HepG2 (cell line): ENCODE measurements at regions not wholly inside any gene's neighbourhood (a gene's known extent, or its start where the extent isn't known, plus 50 kb on each side); places are given as distances from the start of the nearest gene placed in this dataset.

Experiments used
- ATAC-seq: fragments of 200-7000 bp; cut with Tn5 transposase; 3 replicates; pipeline ENCODE4 v1.9.1; 2020; ENCODE audit warnings: mild to moderate bottlenecking, moderate library complexity
- BruUV-seq: library from RNA; stranded (reverse); fragments of 400-500 nt; replicated peaks from 2 replicates; lab custom pipeline; 2021; lab: Mats Ljungman, UMichigan
- CTCF ChIA-PET: fragments of 300-600 bp; formaldehyde crosslinking; extraction: SDS; loops from one replicate; lab custom pipeline; 2021; ENCODE audit warnings: low total read pairs, inconsistent platforms, low intra/inter-chr PET ratio; lab: Yijun Ruan, JAX
- POLR2A ChIA-PET: fragments of 350-600 bp; sonication (Branson Sonifier 250); formaldehyde crosslinking; loops from one replicate; lab custom pipeline; 2020; ENCODE audit warnings: antibody characterized with exemption, inconsistent platforms; lab: Yijun Ruan, JAX
- DNase-seq: peaks from one replicate; pipeline ENCODE4 v3.0.0-alpha.2; 2015; ENCODE audit warnings: low spot score
- FAIRE-seq: peaks from 3 replicates; lab custom pipeline; 2011; peaks lifted over from hg19 to GRCh38; lab: Jason Lieb, UNC
- H2AFZ ChIP-seq: one replicate; pipeline ENCODE4 v1.6.1; 2011; ENCODE audit warnings: low read length, inconsistent platforms
- H3K27ac ChIP-seq: fragments of 300-600 bp; 3 replicates; pipeline ENCODE4 v1.8.0; 2011; ENCODE audit warnings: mixed run types, mild to moderate bottlenecking, mixed read lengths, low read length, inconsistent platforms; ENCODE audit not compliant: insufficient read depth; ENCODE audit errors: extremely low read length
- H3K27me3 ChIP-seq, 2 experiments: fragments of 200-600 bp in 1 of 2; 2 replicates in 1 of 2; 3 replicates in 1 of 2; pipeline versions ENCODE4 v1.6.0 to v1.8.0; 2011; ENCODE audit warnings: low read length in 2 of 2, mild to moderate bottlenecking in 2 of 2, moderate library complexity in 2 of 2, inconsistent platforms in 1 of 2; ENCODE audit not compliant: insufficient read depth in 2 of 2, control insufficient read depth in 1 of 2
- H3K36me3 ChIP-seq, 2 experiments: fragments of 200-600 bp in 1 of 2; replicated peaks in 1 of 2; 2 replicates in 1 of 2; 3 replicates in 1 of 2; pipeline versions ENCODE4 v1.5.1 to v1.8.0; 2011; ENCODE audit warnings: low read length in 2 of 2, inconsistent platforms in 1 of 2; ENCODE audit not compliant: insufficient read depth in 2 of 2, control insufficient read depth in 1 of 2
- H3K4me1 ChIP-seq: 2 replicates; pipeline ENCODE4 v1.5.1; 2012; ENCODE audit warnings: low read length, inconsistent platforms; ENCODE audit not compliant: insufficient read depth
- H3K4me2 ChIP-seq: 2 replicates; pipeline ENCODE4 v1.6.0; 2011; ENCODE audit warnings: low read depth, low read length, inconsistent platforms
- H3K4me3 ChIP-seq, 3 experiments: fragments of 200-600 bp in 1 of 3; sonication (generic), shearing (Covaris generic) in 1 of 3; replicated peaks in 1 of 3; 2 replicates each; pipeline ENCODE4 v1.5.1; 2011 to 2016; ENCODE audit warnings: low read length in 3 of 3, inconsistent platforms in 2 of 3, low read depth in 2 of 3, mild to moderate bottlenecking in 2 of 3, control low read depth in 1 of 3, mixed read lengths in 1 of 3; ENCODE audit not compliant: insufficient read depth in 1 of 3
- H3K79me2 ChIP-seq: one replicate; pipeline ENCODE4 v1.6.1; 2011; ENCODE audit warnings: low read length, inconsistent platforms; ENCODE audit not compliant: insufficient read depth
- H3K9ac ChIP-seq: 2 replicates; pipeline ENCODE4 v1.6.0; 2011; ENCODE audit warnings: mild to moderate bottlenecking, low read depth, low read length, inconsistent platforms; ENCODE audit not compliant: insufficient read depth
- H3K9me3 ChIP-seq: 2 replicates; pipeline ENCODE4 v1.5.1; 2012; ENCODE audit warnings: mild to moderate bottlenecking, low read length
- H4K20me1 ChIP-seq: 2 replicates; pipeline ENCODE4 v1.6.0; 2011; ENCODE audit warnings: inconsistent platforms, mild to moderate bottlenecking, low read length, moderate library complexity; ENCODE audit not compliant: insufficient read depth
- ASH2L ChIP-seq: fragments of 300-600, 200-600 bp; sonication (generic); IDR thresholded peaks from 2 replicates; pipeline ENCODE4 v1.7.0; 2017; ENCODE audit warnings: low read depth, mild to moderate bottlenecking, moderate library complexity, mixed read lengths, low read length; ENCODE audit not compliant: insufficient read length
- EEA1 ChIP-seq: sonication (generic); formaldehyde crosslinking; IDR thresholded peaks from 2 replicates; pipeline ENCODE4 v1.5.1; 2020; ENCODE audit warnings: mild to moderate bottlenecking, missing genetic modification reagents, borderline replicate concordance
- HOXA5 ChIP-seq: sonication (generic); formaldehyde crosslinking; IDR thresholded peaks from 2 replicates; pipeline ENCODE4 v1.4.0; 2020; ENCODE audit warnings: missing genetic modification reagents
- MAX ChIP-seq: IDR thresholded peaks from 2 replicates; pipeline ENCODE4 v1.6.1; 2012; ENCODE audit warnings: inconsistent platforms
- RORA ChIP-seq: sonication (generic); formaldehyde crosslinking; IDR thresholded peaks from 2 replicates; pipeline ENCODE4 v1.5.0; 2020; ENCODE audit warnings: mild to moderate bottlenecking, missing genetic modification reagents, moderate library complexity
- ZNF841 ChIP-seq: sonication (generic); formaldehyde crosslinking; IDR thresholded peaks from 2 replicates; pipeline ENCODE4 v1.8.1; 2023; ENCODE audit warnings: missing genetic modification reagents, borderline replicate concordance
- WGBS: methylation state at CpG from one replicate; pipeline ENCODE4 v1.1.6; 2017; ENCODE audit warnings: low lambda C conversion rate; 5-methylcytosine and 5-hydroxymethylcytosine counted together
- in situ Hi-C: cut with HindIII; loops from 2 replicates; pipeline ENCODE4 v1.10.0; 2017; ENCODE audit warnings: low pct_unique_long_range_greater_than_20kb; ENCODE audit not compliant: extremely low pct_ligation_motif_present
- intact Hi-C: fragments of 100-400 bp; cut with micrococcal nuclease; formaldehyde crosslinking; loops from one replicate; pipeline ENCODE4 v1.10.0; 2022; ENCODE audit not compliant: unreplicated experiment

GRCh38 chr3:145754605-145755289 lies 406.2 kb downstream of the PLOD2 start:
- Histone ChIP-seq H3K4me1 (no peaks in the 10 kb centered on the region), H2AFZ (no peak overlapping the region), H3K4me3 (no peak overlapping the region), H3K4me2 (no peak overlapping the region), H3K9me3 (no peaks in the 10 kb centered on the region), H3K9ac (no peak overlapping the region), H3K79me2 (no peaks in the 10 kb centered on the region), H3K27me3 (no peaks in the 10 kb centered on the region), H3K27ac (no peak overlapping the region), H3K36me3 (no peaks in the 10 kb centered on the region), H4K20me1 (no peaks in the 10 kb centered on the region)
- ATAC-seq (no peak), DNase-seq (no peak), FAIRE-seq (no peak)
- CTCF ChIA-PET: no interaction called here
- WGBS: 8% methylated on average over 3 of the region's 3 CpGs
- in situ Hi-C loops (loop anchor here (25.0 kb wide), 1 partner anchor 1067 kb away; no protein-coding TSS in a partner anchor), intact Hi-C loops (no loop called here)
- POLR2A ChIA-PET: no interaction called here
- BruUV-seq: no TSS peak
- TF ChIP-seq ASH2L (no peak), EEA1 (CRISPR knock-in tag) (no peak), HOXA5 (no peak), MAX (no peak)

- no peak overlapping the region for H3K27ac ChIP-seq
- no peak for DNase-seq
- ATAC-seq: no peak
- FAIRE-seq: no peak
- H3K4me3 ChIP-seq: no peak overlapping the region
- BruUV-seq: no TSS peak
- intact Hi-C loops (no loop called here), in situ Hi-C loops (loop anchor here (25.0 kb wide), 1 partner anchor 1073 kb away; no protein-coding TSS in a partner anchor)
- H3K27me3 ChIP-seq: no peaks in the 10 kb centered on the region
- ChIA-PET CTCF (no interaction called here), POLR2A (no interaction called here)
- H4K20me1 ChIP-seq: no peaks in the 10 kb centered on the region
- no peak overlapping the region for H2AFZ ChIP-seq
- no peaks in the 10 kb centered on the region for H3K79me2 ChIP-seq
- H3K4me2 ChIP-seq: no peak overlapping the region
- no peaks in the 10 kb centered on the region for H3K9me3 ChIP-seq
- H3K9ac ChIP-seq: no peak overlapping the region
- no peaks in the 10 kb centered on the region for H3K4me1 ChIP-seq
- 0% methylated on average over 1 of the region's 1 CpG for WGBS
- H3K36me3 ChIP-seq: no peaks in the 10 kb centered on the region
- no peak for TF ChIP-seq ZNF841
- TF ChIP-seq RORA (CRISPR knock-in tag): no peak
Measured at GRCh38 chr3:145760036-145760435, 400.9 kb downstream of the PLOD2 start.
